Neutrophil (primary cell): ENCODE measurements at regions not wholly inside any gene's neighbourhood (a gene's known extent, or its start where the extent isn't known, plus 50 kb on each side); places are given as distances from the start of the nearest gene placed in this dataset.

Source experiments
- H3K27ac ChIP-seq: fragments of 200-600 bp; sonication (generic); 2 replicates; pipeline ENCODE4 v1.5.1; 2016; ENCODE audit warnings: mild to moderate bottlenecking, moderate library complexity
- H3K27me3 ChIP-seq: fragments of 200-600 bp; sonication (generic); 2 replicates; pipeline ENCODE4 v1.6.0; 2016; ENCODE audit warnings: mild to moderate bottlenecking
- H3K36me3 ChIP-seq: fragments of 200-600 bp; sonication (generic); 2 replicates; pipeline ENCODE4 v1.5.1; 2017
- H3K4me1 ChIP-seq, 2 experiments: fragments of 200-600 bp in 1 of 2; sonication (generic) in 1 of 2; 1 replicate in 1 of 2; 2 replicates in 1 of 2; pipeline versions ENCODE4 v1.5.1 to v1.6.1; 2013 to 2016; ENCODE audit warnings: low read depth in 1 of 2, low read length in 1 of 2, mild to moderate bottlenecking in 1 of 2, moderate library complexity in 1 of 2; ENCODE audit not compliant: control insufficient read depth in 1 of 2, insufficient read depth in 1 of 2
- H3K4me3 ChIP-seq, 2 experiments: fragments of 200-600 bp in 1 of 2; sonication (generic) in 1 of 2; 1 replicate in 1 of 2; 2 replicates in 1 of 2; pipeline ENCODE4 v1.5.1; 2013 to 2016; ENCODE audit warnings: low read depth in 1 of 2, low read length in 1 of 2, mild to moderate bottlenecking in 1 of 2, moderate library complexity in 1 of 2
- H3K9me3 ChIP-seq: fragments of 200-600 bp; sonication (generic); 2 replicates; pipeline ENCODE4 v1.5.1; 2016
- CTCF ChIP-seq: fragments of 200-600 bp; sonication (generic); IDR thresholded peaks from 2 replicates; pipeline ENCODE4 v1.5.1; 2016; ENCODE audit warnings: antibody characterized with exemption

GRCh38 chr2:198795419-198795818 lies 662.3 kb downstream of the SATB2 start:
- Histone ChIP-seq H3K4me3 (no peak overlapping the region), H3K27me3 (no peaks in the 10 kb centered on the region), H3K4me1 (no peaks in the 10 kb centered on the region), H3K27ac (no peak overlapping the region), H3K9me3 (no peaks in the 10 kb centered on the region), H3K36me3 (no peaks in the 10 kb centered on the region)
- no peak for TF ChIP-seq CTCF

DNA sequence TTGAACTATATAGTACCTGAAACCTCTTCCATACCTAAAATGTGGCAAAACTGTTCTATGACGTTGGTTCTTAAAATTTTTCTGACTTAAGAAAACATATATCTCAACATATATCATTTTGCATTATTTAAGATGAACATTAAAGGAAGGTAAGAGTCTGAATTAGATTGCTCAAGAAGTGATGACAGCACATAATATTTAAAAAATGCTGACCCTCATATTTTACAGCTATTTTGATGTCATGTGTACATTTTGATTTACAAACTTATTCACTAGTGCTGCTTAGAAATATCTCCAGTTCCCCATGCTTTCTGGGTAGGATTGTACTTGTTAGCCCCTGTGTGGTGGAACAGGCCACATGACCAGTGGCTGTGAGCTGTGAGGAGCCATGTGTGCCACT lies 666.1 kb downstream of the SATB2 start:
- Histone ChIP-seq H3K36me3 (no peaks in the 10 kb centered on the region), H3K27me3 (no peaks in the 10 kb centered on the region), H3K4me3 (no peak overlapping the region), H3K4me1 (no peaks in the 10 kb centered on the region), H3K9me3 (no peaks in the 10 kb centered on the region), H3K27ac (no peak overlapping the region)
- no peak for TF ChIP-seq CTCF

DNA sequence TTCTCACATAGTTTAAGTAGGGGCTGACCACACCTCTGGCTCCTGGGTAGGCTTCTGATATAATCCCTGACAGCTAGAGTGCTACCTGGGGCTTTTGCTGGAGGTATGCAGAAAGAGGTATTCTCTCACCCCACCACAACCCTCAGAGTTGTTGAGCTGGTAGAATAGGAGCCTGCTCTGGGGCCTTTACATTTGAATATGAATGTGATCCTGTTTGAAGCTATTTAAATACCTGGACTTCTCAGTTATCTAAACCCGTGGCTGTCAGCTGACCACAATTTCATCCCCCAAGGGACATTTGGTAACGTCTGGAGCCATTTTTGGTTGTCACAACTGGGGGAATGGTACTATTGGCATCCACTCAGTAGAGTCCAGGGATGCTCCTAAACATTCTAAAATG lies 669.1 kb downstream of the SATB2 start:
- no peak for TF ChIP-seq CTCF
- no peak overlapping the region for H3K27ac ChIP-seq
- no peaks in the 10 kb centered on the region for H3K4me1 ChIP-seq
- H3K36me3 ChIP-seq, result no peaks in the 10 kb centered on the region
- no peaks in the 10 kb centered on the region for H3K27me3 ChIP-seq
- no peaks in the 10 kb centered on the region for H3K9me3 ChIP-seq
- H3K4me3 ChIP-seq, result no peak overlapping the region

DNA sequence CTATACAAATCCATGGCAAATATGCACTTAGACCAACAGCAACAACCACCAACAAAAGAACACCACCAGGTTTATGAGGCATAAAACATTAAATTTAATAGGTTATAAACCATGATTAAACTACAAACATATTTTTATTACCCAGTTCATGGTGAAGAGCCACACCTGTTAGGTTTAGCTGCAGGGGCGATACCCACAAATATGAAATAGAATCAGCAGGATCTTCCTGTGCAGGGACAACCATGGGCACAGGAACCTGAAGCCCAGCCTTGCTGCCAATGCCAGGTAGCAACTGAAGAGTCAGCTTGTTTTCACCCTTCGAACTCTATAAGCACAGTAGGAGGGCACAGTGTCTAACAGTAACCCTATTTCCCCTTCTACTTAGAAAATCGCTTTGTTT lies 675.0 kb downstream of the SATB2 start:
- Histone ChIP-seq H3K36me3 (no peaks in the 10 kb centered on the region), H3K27ac (no peak overlapping the region), H3K9me3 (no peaks in the 10 kb centered on the region), H3K4me1 (no peaks in the 10 kb centered on the region), H3K4me3 (no peak overlapping the region), H3K27me3 (no peaks in the 10 kb centered on the region)
- TF ChIP-seq CTCF, result no peak

- H3K36me3 ChIP-seq, result no peaks in the 10 kb centered on the region
- H3K9me3 ChIP-seq, result no peaks in the 10 kb centered on the region
Observed at GRCh38 chr2:198776616-198777406, 680.9 kb downstream of the SATB2 start.

More at GRCh38 chr2:198776616-198777406, 680.9 kb downstream of the SATB2 start:
- Histone ChIP-seq H3K4me3 (no peak overlapping the region), H3K4me1 (no peaks in the 10 kb centered on the region), H3K27ac (no peak overlapping the region), H3K27me3 (no peaks in the 10 kb centered on the region)
- TF ChIP-seq CTCF, result no peak
